ENCODE measurements at regions not wholly inside any gene's neighbourhood (a gene's known extent, or its start where the extent isn't known, plus 50 kb on each side); places are given as distances from the start of the nearest gene placed in this dataset.

DNA sequence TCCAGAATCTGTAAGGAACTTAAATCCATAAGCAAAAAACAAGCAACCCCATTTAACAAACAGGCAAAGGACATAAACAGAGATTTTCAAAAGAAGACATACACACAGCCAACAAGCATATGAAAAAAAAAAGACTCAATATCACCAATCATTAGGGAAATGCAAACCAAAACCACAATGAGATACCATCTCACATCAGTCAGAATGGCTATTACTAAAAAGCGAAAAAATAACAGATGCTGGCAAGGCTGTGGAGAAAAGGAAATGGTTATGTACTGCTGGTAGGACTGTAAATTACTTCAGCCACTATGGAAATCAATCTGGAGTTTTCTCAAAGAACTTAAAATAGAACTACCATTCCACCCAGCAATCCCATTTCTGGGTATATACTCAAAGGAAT, 156.8 kb upstream of the RADX start:
- no peak for DNase-seq (ENCODE audit: low read depth in 1 of 2, low spot score in 1 of 2)
- no peak for ATAC-seq
- H3K4me1 ChIP-seq = no peaks in the 10 kb centered on the region
- H3K4me2 ChIP-seq = no peak overlapping the region
- H3K27ac ChIP-seq = no peak overlapping the region
- ChIA-PET POLR2A (no interaction called here), CTCF (no interaction called here)
- H3K4me3 ChIP-seq = no peak overlapping the region
- TF ChIP-seq, protein P1, sequence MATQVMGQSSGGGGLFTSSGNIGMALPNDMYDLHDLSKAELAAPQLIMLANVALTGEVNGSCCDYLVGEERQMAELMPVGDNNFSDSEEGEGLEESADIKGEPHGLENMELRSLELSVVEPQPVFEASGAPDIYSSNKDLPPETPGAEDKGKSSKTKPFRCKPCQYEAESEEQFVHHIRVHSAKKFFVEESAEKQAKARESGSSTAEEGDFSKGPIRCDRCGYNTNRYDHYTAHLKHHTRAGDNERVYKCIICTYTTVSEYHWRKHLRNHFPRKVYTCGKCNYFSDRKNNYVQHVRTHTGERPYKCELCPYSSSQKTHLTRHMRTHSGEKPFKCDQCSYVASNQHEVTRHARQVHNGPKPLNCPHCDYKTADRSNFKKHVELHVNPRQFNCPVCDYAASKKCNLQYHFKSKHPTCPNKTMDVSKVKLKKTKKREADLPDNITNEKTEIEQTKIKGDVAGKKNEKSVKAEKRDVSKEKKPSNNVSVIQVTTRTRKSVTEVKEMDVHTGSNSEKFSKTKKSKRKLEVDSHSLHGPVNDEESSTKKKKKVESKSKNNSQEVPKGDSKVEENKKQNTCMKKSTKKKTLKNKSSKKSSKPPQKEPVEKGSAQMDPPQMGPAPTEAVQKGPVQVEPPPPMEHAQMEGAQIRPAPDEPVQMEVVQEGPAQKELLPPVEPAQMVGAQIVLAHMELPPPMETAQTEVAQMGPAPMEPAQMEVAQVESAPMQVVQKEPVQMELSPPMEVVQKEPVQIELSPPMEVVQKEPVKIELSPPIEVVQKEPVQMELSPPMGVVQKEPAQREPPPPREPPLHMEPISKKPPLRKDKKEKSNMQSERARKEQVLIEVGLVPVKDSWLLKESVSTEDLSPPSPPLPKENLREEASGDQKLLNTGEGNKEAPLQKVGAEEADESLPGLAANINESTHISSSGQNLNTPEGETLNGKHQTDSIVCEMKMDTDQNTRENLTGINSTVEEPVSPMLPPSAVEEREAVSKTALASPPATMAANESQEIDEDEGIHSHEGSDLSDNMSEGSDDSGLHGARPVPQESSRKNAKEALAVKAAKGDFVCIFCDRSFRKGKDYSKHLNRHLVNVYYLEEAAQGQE (IDR thresholded peaks at IDR 0.05) = no peak
- TF ChIP-seq GATA3 (IDR thresholded peaks at IDR 0.05; ENCODE audit: borderline replicate concordance) = no peak
- no peak for TF ChIP-seq BHLHE40 (IDR thresholded peaks at IDR 0.05; ENCODE audit: low read depth, low read length)
- TF ChIP-seq JUN (IDR thresholded peaks at IDR 0.05) = no peak
- no peak for TF ChIP-seq CHD2 (IDR thresholded peaks at IDR 0.05; ENCODE audit: low read length, partially characterized antibody)
- no peak for TF ChIP-seq HOXB5 (CRISPR knock-in tag; IDR thresholded peaks at IDR 0.05)
- TF ChIP-seq HOXA7 (CRISPR knock-in tag; IDR thresholded peaks at IDR 0.05) = no peak
- TF ChIP-seq, protein P2, sequence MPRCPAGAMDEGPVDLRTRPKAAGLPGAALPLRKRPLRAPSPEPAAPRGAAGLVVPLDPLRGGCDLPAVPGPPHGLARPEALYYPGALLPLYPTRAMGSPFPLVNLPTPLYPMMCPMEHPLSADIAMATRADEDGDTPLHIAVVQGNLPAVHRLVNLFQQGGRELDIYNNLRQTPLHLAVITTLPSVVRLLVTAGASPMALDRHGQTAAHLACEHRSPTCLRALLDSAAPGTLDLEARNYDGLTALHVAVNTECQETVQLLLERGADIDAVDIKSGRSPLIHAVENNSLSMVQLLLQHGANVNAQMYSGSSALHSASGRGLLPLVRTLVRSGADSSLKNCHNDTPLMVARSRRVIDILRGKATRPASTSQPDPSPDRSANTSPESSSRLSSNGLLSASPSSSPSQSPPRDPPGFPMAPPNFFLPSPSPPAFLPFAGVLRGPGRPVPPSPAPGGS (IDR thresholded peaks at IDR 0.05) = no peak
- TF ChIP-seq EHF (CRISPR knock-in tag; IDR thresholded peaks at IDR 0.05) = no peak
- 8% methylated on average over 1 of the region's 1 CpG for WGBS (ENCODE audit: missing lambda C conversion rate)
- no peaks in the 10 kb centered on the region for H3K9me3 ChIP-seq
- FAIRE-seq = no peak

DNA sequence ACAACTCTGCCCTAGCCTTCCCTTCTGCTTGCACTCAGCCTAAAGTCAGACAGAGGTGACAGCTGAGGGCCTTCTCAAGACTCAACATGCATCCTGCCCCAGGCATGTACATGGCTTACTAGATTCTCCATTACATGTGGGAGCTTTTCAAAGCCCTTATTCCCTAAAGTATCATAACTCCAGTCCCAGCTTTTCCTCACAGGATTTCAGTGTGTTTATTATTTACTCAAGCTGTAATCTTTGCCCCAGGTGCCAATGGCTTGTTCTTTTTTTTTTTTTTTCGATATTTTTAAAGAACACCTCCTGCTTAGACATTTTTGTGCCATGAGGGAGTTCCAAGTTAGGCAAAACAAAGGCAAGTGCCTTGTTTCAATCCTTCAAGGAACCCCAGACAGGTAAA, 154.0 kb upstream of the RADX start:
- POLR2A ChIA-PET = no interaction called here
- Histone ChIP-seq H3K27ac (no peak overlapping the region), H3K9me3 (no peaks in the 10 kb centered on the region), H3K4me2 (no peak overlapping the region), H3K4me1 (no peaks in the 10 kb centered on the region), H3K4me3 (no peak overlapping the region)
- TF ChIP-seq RCOR1 (IDR thresholded peaks at IDR 0.05; ENCODE audit: low read depth, low read length) (no peak), CHD4 (IDR thresholded peaks at IDR 0.05; ENCODE audit: borderline replicate concordance) (no peak)
- TF ChIP-seq, protein P3, sequence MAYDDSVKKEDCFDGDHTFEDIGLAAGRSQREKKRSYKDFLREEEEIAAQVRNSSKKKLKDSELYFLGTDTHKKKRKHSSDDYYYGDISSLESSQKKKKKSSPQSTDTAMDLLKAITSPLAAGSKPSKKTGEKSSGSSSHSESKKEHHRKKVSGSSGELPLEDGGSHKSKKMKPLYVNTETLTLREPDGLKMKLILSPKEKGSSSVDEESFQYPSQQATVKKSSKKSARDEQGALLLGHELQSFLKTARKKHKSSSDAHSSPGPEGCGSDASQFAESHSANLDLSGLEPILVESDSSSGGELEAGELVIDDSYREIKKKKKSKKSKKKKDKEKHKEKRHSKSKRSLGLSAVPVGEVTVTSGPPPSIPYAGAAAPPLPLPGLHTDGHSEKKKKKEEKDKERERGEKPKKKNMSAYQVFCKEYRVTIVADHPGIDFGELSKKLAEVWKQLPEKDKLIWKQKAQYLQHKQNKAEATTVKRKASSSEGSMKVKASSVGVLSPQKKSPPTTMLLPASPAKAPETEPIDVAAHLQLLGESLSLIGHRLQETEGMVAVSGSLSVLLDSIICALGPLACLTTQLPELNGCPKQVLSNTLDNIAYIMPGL (CRISPR knock-in tag; IDR thresholded peaks at IDR 0.05; ENCODE audit: borderline replicate concordance) = no peak
- CTCF ChIA-PET = no interaction called here
- ATAC-seq (no peak), DNase-seq (ENCODE audit: low read depth in 1 of 2, low spot score in 1 of 2) (no peak), FAIRE-seq (no peak)
- 0% methylated on average over 1 of the region's 1 CpG for WGBS (ENCODE audit: missing lambda C conversion rate)

DNA sequence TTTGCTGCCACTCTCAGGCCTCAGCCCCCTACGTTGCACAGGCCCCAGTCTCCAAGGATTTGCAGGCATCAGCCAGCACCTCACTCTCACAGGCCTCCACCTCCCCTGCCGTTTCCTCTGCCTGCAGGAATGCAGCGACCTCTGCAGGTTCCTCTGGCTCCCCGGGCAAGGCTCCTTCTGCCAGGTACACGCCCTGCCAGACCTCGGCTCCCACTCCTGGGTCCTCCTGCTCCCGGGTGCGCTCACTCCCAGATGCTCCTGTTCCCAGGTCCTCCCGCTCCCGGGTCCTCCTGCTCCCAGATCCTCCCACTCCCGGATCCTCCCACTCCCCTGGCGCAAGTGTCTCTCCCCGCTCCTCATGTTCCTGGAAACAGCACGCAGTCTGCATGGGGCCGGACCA, 144.4 kb upstream of the RADX start:
- Histone ChIP-seq H3K4me3 (no peak overlapping the region), H3K27ac (no peak overlapping the region), H3K9me3 (no peaks in the 10 kb centered on the region), H3K4me2 (no peak overlapping the region), H3K4me1 (no peaks in the 10 kb centered on the region)
- DNase-seq (ENCODE audit: low read depth in 1 of 2, low spot score in 1 of 2) = no peak
- POLR2A ChIA-PET = no interaction called here
- WGBS (ENCODE audit: missing lambda C conversion rate) = 33% methylated on average over 6 of the region's 15 CpGs
- FAIRE-seq = no peak
- CTCF ChIA-PET = interaction anchor here (1.5 kb wide), 1 partner anchor 14 kb away, joined by 13 read pairs; no protein-coding TSS in a partner anchor
- ATAC-seq = no peak
- TF ChIP-seq SMC3 (IDR thresholded peaks at IDR 0.05) (no peak), HDAC2 (IDR thresholded peaks at IDR 0.05) (no peak)

DNA sequence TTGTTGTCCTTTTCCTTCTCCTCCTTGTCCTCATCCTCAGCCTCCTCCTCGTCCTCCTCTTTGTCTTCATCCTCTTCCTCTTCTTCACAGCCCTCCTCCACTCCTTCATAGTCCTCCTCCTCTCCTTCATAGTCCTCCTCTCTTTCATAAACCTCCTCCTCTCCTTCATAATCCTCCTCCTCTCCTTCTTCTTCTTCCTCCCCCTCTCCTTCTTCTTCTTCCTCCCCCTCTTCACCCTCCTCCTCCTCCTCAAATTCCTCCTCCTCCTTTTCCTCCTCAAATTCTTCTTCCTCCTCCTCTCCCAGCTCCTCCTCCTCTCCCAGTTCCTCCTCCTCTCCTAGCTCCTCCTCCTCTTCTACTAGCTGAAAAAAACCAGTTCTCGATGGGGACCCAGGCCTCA, 143.8 kb upstream of the RADX start:
- POLR2A ChIA-PET = interaction anchor here (0.7 kb wide), 1 partner anchor 268 kb away, joined by 7 read pairs; no protein-coding TSS in a partner anchor
- Histone ChIP-seq H3K4me2 (no peak overlapping the region), H3K4me3 (no peak overlapping the region), H3K27ac (no peak overlapping the region), H3K9me3 (no peaks in the 10 kb centered on the region), H3K4me1 (no peaks in the 10 kb centered on the region)
- no peak for TF ChIP-seq RNF2 (IDR thresholded peaks at IDR 0.05; ENCODE audit: borderline replicate concordance, low read depth)
- TF ChIP-seq HOXB5 (CRISPR knock-in tag; IDR thresholded peaks at IDR 0.05) = no peak
- TF ChIP-seq FOSL2 (IDR thresholded peaks at IDR 0.05) = no peak
- no peak for TF ChIP-seq FOSL2 (CRISPR knock-in tag; IDR thresholded peaks at IDR 0.05)
- TF ChIP-seq MYC (IDR thresholded peaks at IDR 0.05; ENCODE audit: borderline replicate concordance, low read length) = no peak
- no peak for TF ChIP-seq CBX8 (IDR thresholded peaks at IDR 0.05)
- TF ChIP-seq, protein P4, sequence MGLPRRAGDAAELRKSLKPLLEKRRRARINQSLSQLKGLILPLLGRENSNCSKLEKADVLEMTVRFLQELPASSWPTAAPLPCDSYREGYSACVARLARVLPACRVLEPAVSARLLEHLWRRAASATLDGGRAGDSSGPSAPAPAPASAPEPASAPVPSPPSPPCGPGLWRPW (IDR thresholded peaks at IDR 0.05) = no peak
- TF ChIP-seq HOXB13 (CRISPR knock-in tag; IDR thresholded peaks at IDR 0.05; ENCODE audit: low read depth) = no peak
- TF ChIP-seq FOXS1 (CRISPR knock-in tag; IDR thresholded peaks at IDR 0.05) = no peak
- no peak for TF ChIP-seq POLR2AphosphoS2 (conservative IDR thresholded peaks at IDR 0.05; ENCODE audit: low read length)
- no peak for TF ChIP-seq HOXA7 (CRISPR knock-in tag; IDR thresholded peaks at IDR 0.05)
- TF ChIP-seq KDM5A (IDR thresholded peaks at IDR 0.05) = no peak
- TF ChIP-seq ZFP36 (IDR thresholded peaks at IDR 0.05; ENCODE audit: borderline replicate concordance, partially characterized antibody) = no peak
- TF ChIP-seq ESRRA (IDR thresholded peaks at IDR 0.05; ENCODE audit: borderline replicate concordance, low read length) = no peak
- CTCF ChIA-PET = no interaction called here
- no peak for DNase-seq (ENCODE audit: low read depth in 1 of 2, low spot score in 1 of 2)
- WGBS (ENCODE audit: missing lambda C conversion rate) = 0% methylated on average over 2 of the region's 2 CpGs
- ATAC-seq = no peak
- no peak for FAIRE-seq
